NCI-H2196 (cell line): ENCODE measurements at regions not wholly inside any gene's neighbourhood (a gene's known extent, or its start where the extent isn't known, plus 50 kb on each side); places are given as distances from the start of the nearest gene placed in this dataset.

Experiments used
- DNase-seq: peaks from one replicate; lab custom pipeline; 2025; ENCODE audit not compliant: unreplicated experiment; lab: John Stamatoyannopoulos, UW

- DNase-seq, result no peak
Measured at GRCh38 chr5:35478856-35479682, 138.6 kb upstream of the SPEF2 start.

- no peak for DNase-seq
Measured at GRCh38 chr5:35477911-35478310, 139.8 kb upstream of the SPEF2 start.

- DNase-seq, result no peak
Measured at GRCh38 chr5:35477321-35477720, 140.3 kb upstream of the SPEF2 start.

- DNase-seq, result no peak
Measured at GRCh38 chr5:35476797-35477196, 140.9 kb upstream of the SPEF2 start.

- no peak for DNase-seq
Measured at GRCh38 chr5:35476036-35476435, 141.6 kb upstream of the SPEF2 start.

GRCh38 chr5:35473589-35473988, 144.1 kb upstream of the SPEF2 start:
- DNase-seq, result no peak

- DNase-seq, result no peak
Measured at GRCh38 chr5:35470866-35471265, 146.8 kb upstream of the SPEF2 start.

GRCh38 chr5:35468811-35469210, 148.9 kb upstream of the SPEF2 start:
- DNase-seq, result no peak

- DNase-seq, result no peak
Measured at GRCh38 chr5:35466746-35467145, 150.9 kb upstream of the SPEF2 start.

GRCh38 chr5:35464757-35465156, 152.9 kb upstream of the SPEF2 start:
- DNase-seq, result no peak

GRCh38 chr5:35461530-35461929, 156.1 kb upstream of the SPEF2 start:
- no peak for DNase-seq

- no peak for DNase-seq
Measured at GRCh38 chr5:35458824-35459207, 158.8 kb upstream of the SPEF2 start.

- no peak for DNase-seq
Measured at GRCh38 chr5:35457912-35458823, 159.5 kb upstream of the SPEF2 start.

- no peak for DNase-seq
Measured at GRCh38 chr5:35456506-35456905, 161.2 kb upstream of the SPEF2 start.

- DNase-seq, result no peak
Measured at GRCh38 chr5:35454011-35454525, 163.6 kb upstream of the SPEF2 start.

- DNase-seq, result no peak
Measured at GRCh38 chr5:35443803-35444595, 173.7 kb upstream of the SPEF2 start.

- no peak for DNase-seq
Measured at GRCh38 chr5:35442885-35443639, 174.6 kb upstream of the SPEF2 start.

- DNase-seq, result no peak
Measured at GRCh38 chr5:35440409-35440808, 177.3 kb upstream of the SPEF2 start.

GRCh38 chr5:35438786-35439185, 178.9 kb upstream of the SPEF2 start:
- DNase-seq, result no peak

GRCh38 chr5:35438288-35438687, 179.4 kb upstream of the SPEF2 start:
- no peak for DNase-seq
